ENCODE measurements at regions not wholly inside any gene's neighbourhood (a gene's known extent, or its start where the extent isn't known, plus 50 kb on each side); places are given as distances from the start of the nearest gene placed in this dataset.

GRCh38 chr7:67608806-67609205 is 612.2 kb downstream of the TYW1 start:
- H3K4me2 ChIP-seq (ENCODE audit: low read length): no peak overlapping the region
- no peak overlapping the region for H3K9ac ChIP-seq (ENCODE audit: low read depth, low read length)
- peaks cover 7% of the 10 kb centered on the region for H3K9me3 ChIP-seq (replicated peaks; ENCODE audit: low read length)
- H3K4me3 ChIP-seq (ENCODE audit: low read length): no peak overlapping the region
- H3K36me3 ChIP-seq (ENCODE audit: insufficient read depth, low read length): no peaks in the 10 kb centered on the region
- H3K27me3 ChIP-seq (ENCODE audit: control insufficient read depth, insufficient read depth, low read length): no peaks in the 10 kb centered on the region
- H3K4me1 ChIP-seq (ENCODE audit: control insufficient read depth, insufficient read depth, low read length): no peaks in the 10 kb centered on the region

- H3K4me1 ChIP-seq (ENCODE audit: control insufficient read depth, insufficient read depth, low read length): no peaks in the 10 kb centered on the region
- H3K27me3 ChIP-seq (ENCODE audit: control insufficient read depth, insufficient read depth, low read length): no peaks in the 10 kb centered on the region
- H3K4me3 ChIP-seq (ENCODE audit: low read length): no peak overlapping the region
- peaks cover 10% of the 10 kb centered on the region for H3K9me3 ChIP-seq (replicated peaks; ENCODE audit: low read length)
- no peak overlapping the region for H3K4me2 ChIP-seq (ENCODE audit: low read length)
- H3K9ac ChIP-seq (ENCODE audit: low read depth, low read length): no peak overlapping the region
- no peaks in the 10 kb centered on the region for H3K36me3 ChIP-seq (ENCODE audit: insufficient read depth, low read length)
Measured at GRCh38 chr7:67610897-67611296, 614.3 kb downstream of the TYW1 start.

GRCh38 chr7:67614843-67615242 is 618.2 kb downstream of the TYW1 start:
- Histone ChIP-seq H3K4me2 (ENCODE audit: low read length) (no peak overlapping the region), H3K36me3 (ENCODE audit: insufficient read depth, low read length) (no peaks in the 10 kb centered on the region), H3K9ac (ENCODE audit: low read depth, low read length) (no peak overlapping the region), H3K4me1 (ENCODE audit: control insufficient read depth, insufficient read depth, low read length) (no peaks in the 10 kb centered on the region), H3K9me3 (replicated peaks; ENCODE audit: low read length) (peaks cover 3% of the 10 kb centered on the region), H3K27me3 (ENCODE audit: control insufficient read depth, insufficient read depth, low read length) (no peaks in the 10 kb centered on the region), H3K4me3 (ENCODE audit: low read length) (no peak overlapping the region)

GRCh38 chr7:67616517-67616916 is 619.9 kb downstream of the TYW1 start:
- H3K27me3 ChIP-seq (ENCODE audit: control insufficient read depth, insufficient read depth, low read length): no peaks in the 10 kb centered on the region
- no peaks in the 10 kb centered on the region for H3K36me3 ChIP-seq (ENCODE audit: insufficient read depth, low read length)
- no peak overlapping the region for H3K9ac ChIP-seq (ENCODE audit: low read depth, low read length)
- H3K4me3 ChIP-seq (ENCODE audit: low read length): no peak overlapping the region
- H3K9me3 ChIP-seq (replicated peaks; ENCODE audit: low read length): peaks cover 3% of the 10 kb centered on the region
- no peaks in the 10 kb centered on the region for H3K4me1 ChIP-seq (ENCODE audit: control insufficient read depth, insufficient read depth, low read length)
- H3K4me2 ChIP-seq (ENCODE audit: low read length): no peak overlapping the region

GRCh38 chr7:67618556-67619162 is 622.0 kb downstream of the TYW1 start:
- Histone ChIP-seq H3K9ac (ENCODE audit: low read depth, low read length) (no peak overlapping the region), H3K4me1 (ENCODE audit: control insufficient read depth, insufficient read depth, low read length) (no peaks in the 10 kb centered on the region), H3K4me3 (ENCODE audit: low read length) (no peak overlapping the region), H3K4me2 (ENCODE audit: low read length) (no peak overlapping the region), H3K27me3 (ENCODE audit: control insufficient read depth, insufficient read depth, low read length) (no peaks in the 10 kb centered on the region), H3K9me3 (replicated peaks; ENCODE audit: low read length) (peaks cover 3% of the 10 kb centered on the region), H3K36me3 (ENCODE audit: insufficient read depth, low read length) (no peaks in the 10 kb centered on the region)

GRCh38 chr7:67619175-67619574 is 622.5 kb downstream of the TYW1 start:
- Histone ChIP-seq H3K4me2 (ENCODE audit: low read length) (no peak overlapping the region), H3K36me3 (ENCODE audit: insufficient read depth, low read length) (no peaks in the 10 kb centered on the region), H3K27me3 (ENCODE audit: control insufficient read depth, insufficient read depth, low read length) (no peaks in the 10 kb centered on the region), H3K9ac (ENCODE audit: low read depth, low read length) (no peak overlapping the region), H3K9me3 (replicated peaks; ENCODE audit: low read length) (no peaks in the 10 kb centered on the region), H3K4me3 (ENCODE audit: low read length) (no peak overlapping the region), H3K4me1 (ENCODE audit: control insufficient read depth, insufficient read depth, low read length) (no peaks in the 10 kb centered on the region)

GRCh38 chr7:67620216-67620933 is 623.7 kb downstream of the TYW1 start:
- H3K9ac ChIP-seq (ENCODE audit: low read depth, low read length): no peak overlapping the region
- no peaks in the 10 kb centered on the region for H3K4me1 ChIP-seq (ENCODE audit: control insufficient read depth, insufficient read depth, low read length)
- no peak overlapping the region for H3K4me3 ChIP-seq (ENCODE audit: low read length)
- H3K9me3 ChIP-seq (replicated peaks; ENCODE audit: low read length): no peaks in the 10 kb centered on the region
- no peaks in the 10 kb centered on the region for H3K27me3 ChIP-seq (ENCODE audit: control insufficient read depth, insufficient read depth, low read length)
- H3K4me2 ChIP-seq (ENCODE audit: low read length): no peak overlapping the region
- H3K36me3 ChIP-seq (ENCODE audit: insufficient read depth, low read length): no peaks in the 10 kb centered on the region

GRCh38 chr7:67621704-67622103 is 625.1 kb downstream of the TYW1 start:
- Histone ChIP-seq H3K9ac (ENCODE audit: low read depth, low read length) (no peak overlapping the region), H3K9me3 (replicated peaks; ENCODE audit: low read length) (no peaks in the 10 kb centered on the region), H3K4me3 (ENCODE audit: low read length) (no peak overlapping the region), H3K36me3 (ENCODE audit: insufficient read depth, low read length) (no peaks in the 10 kb centered on the region), H3K4me1 (ENCODE audit: control insufficient read depth, insufficient read depth, low read length) (no peaks in the 10 kb centered on the region), H3K27me3 (ENCODE audit: control insufficient read depth, insufficient read depth, low read length) (no peaks in the 10 kb centered on the region), H3K4me2 (ENCODE audit: low read length) (no peak overlapping the region)

GRCh38 chr7:67625257-67625737 is 628.7 kb downstream of the TYW1 start:
- Histone ChIP-seq H3K9ac (ENCODE audit: low read depth, low read length) (no peak overlapping the region), H3K4me2 (ENCODE audit: low read length) (peak overlapping the region; percentile 70), H3K27me3 (ENCODE audit: control insufficient read depth, insufficient read depth, low read length) (no peaks in the 10 kb centered on the region), H3K4me1 (ENCODE audit: control insufficient read depth, insufficient read depth, low read length) (no peaks in the 10 kb centered on the region), H3K36me3 (ENCODE audit: insufficient read depth, low read length) (no peaks in the 10 kb centered on the region), H3K4me3 (ENCODE audit: low read length) (peak overlapping the region; percentile 34), H3K9me3 (replicated peaks; ENCODE audit: low read length) (no peaks in the 10 kb centered on the region)

- Histone ChIP-seq H3K36me3 (ENCODE audit: insufficient read depth, low read length) (no peaks in the 10 kb centered on the region), H3K4me1 (ENCODE audit: control insufficient read depth, insufficient read depth, low read length) (no peaks in the 10 kb centered on the region), H3K9me3 (replicated peaks; ENCODE audit: low read length) (no peaks in the 10 kb centered on the region), H3K9ac (ENCODE audit: low read depth, low read length) (no peak overlapping the region), H3K4me2 (ENCODE audit: low read length) (no peak overlapping the region), H3K27me3 (ENCODE audit: control insufficient read depth, insufficient read depth, low read length) (no peaks in the 10 kb centered on the region), H3K4me3 (ENCODE audit: low read length) (no peak overlapping the region)
Measured at GRCh38 chr7:67631476-67631875, 634.8 kb downstream of the TYW1 start.

- no peak overlapping the region for H3K4me2 ChIP-seq (ENCODE audit: low read length)
- H3K4me3 ChIP-seq (ENCODE audit: low read length): no peak overlapping the region
- no peaks in the 10 kb centered on the region for H3K9me3 ChIP-seq (replicated peaks; ENCODE audit: low read length)
- H3K9ac ChIP-seq (ENCODE audit: low read depth, low read length): no peak overlapping the region
- H3K27me3 ChIP-seq (ENCODE audit: control insufficient read depth, insufficient read depth, low read length): no peaks in the 10 kb centered on the region
- H3K4me1 ChIP-seq (ENCODE audit: control insufficient read depth, insufficient read depth, low read length): no peaks in the 10 kb centered on the region
- no peaks in the 10 kb centered on the region for H3K36me3 ChIP-seq (ENCODE audit: insufficient read depth, low read length)
Measured at GRCh38 chr7:67635271-67635670, 638.6 kb downstream of the TYW1 start.

Data from skeletal muscle satellite cell (primary cell).